HepG2 (cell line): ENCODE measurements at regions not wholly inside any gene's neighbourhood (a gene's known extent, or its start where the extent isn't known, plus 50 kb on each side); places are given as distances from the start of the nearest gene placed in this dataset.

Experiments used
- ATAC-seq: fragments of 200-7000 bp; cut with Tn5 transposase; 3 replicates; pipeline ENCODE4 v1.9.1; 2020; ENCODE audit warnings: mild to moderate bottlenecking, moderate library complexity
- BruUV-seq: library from RNA; stranded (reverse); fragments of 400-500 nt; replicated peaks from 2 replicates; lab custom pipeline; 2021; lab: Mats Ljungman, UMichigan
- CTCF ChIA-PET: fragments of 300-600 bp; formaldehyde crosslinking; extraction: SDS; loops from one replicate; lab custom pipeline; 2021; ENCODE audit warnings: low total read pairs, inconsistent platforms, low intra/inter-chr PET ratio; lab: Yijun Ruan, JAX
- POLR2A ChIA-PET: fragments of 350-600 bp; sonication (Branson Sonifier 250); formaldehyde crosslinking; loops from one replicate; lab custom pipeline; 2020; ENCODE audit warnings: antibody characterized with exemption, inconsistent platforms; lab: Yijun Ruan, JAX
- DNase-seq: peaks from one replicate; pipeline ENCODE4 v3.0.0-alpha.2; 2015; ENCODE audit warnings: low spot score
- FAIRE-seq: peaks from 3 replicates; lab custom pipeline; 2011; peaks lifted over from hg19 to GRCh38; lab: Jason Lieb, UNC
- H2AFZ ChIP-seq: one replicate; pipeline ENCODE4 v1.6.1; 2011; ENCODE audit warnings: low read length, inconsistent platforms
- H3K27ac ChIP-seq: fragments of 300-600 bp; 3 replicates; pipeline ENCODE4 v1.8.0; 2011; ENCODE audit warnings: mixed run types, mild to moderate bottlenecking, mixed read lengths, low read length, inconsistent platforms; ENCODE audit not compliant: insufficient read depth; ENCODE audit errors: extremely low read length
- H3K27me3 ChIP-seq, 2 experiments: fragments of 200-600 bp in 1 of 2; 2 replicates in 1 of 2; 3 replicates in 1 of 2; pipeline versions ENCODE4 v1.6.0 to v1.8.0; 2011; ENCODE audit warnings: low read length in 2 of 2, mild to moderate bottlenecking in 2 of 2, moderate library complexity in 2 of 2, inconsistent platforms in 1 of 2; ENCODE audit not compliant: insufficient read depth in 2 of 2, control insufficient read depth in 1 of 2
- H3K36me3 ChIP-seq, 2 experiments: fragments of 200-600 bp in 1 of 2; replicated peaks in 1 of 2; 2 replicates in 1 of 2; 3 replicates in 1 of 2; pipeline versions ENCODE4 v1.5.1 to v1.8.0; 2011; ENCODE audit warnings: low read length in 2 of 2, inconsistent platforms in 1 of 2; ENCODE audit not compliant: insufficient read depth in 2 of 2, control insufficient read depth in 1 of 2
- H3K4me1 ChIP-seq: 2 replicates; pipeline ENCODE4 v1.5.1; 2012; ENCODE audit warnings: low read length, inconsistent platforms; ENCODE audit not compliant: insufficient read depth
- H3K4me2 ChIP-seq: 2 replicates; pipeline ENCODE4 v1.6.0; 2011; ENCODE audit warnings: low read depth, low read length, inconsistent platforms
- H3K4me3 ChIP-seq, 3 experiments: fragments of 200-600 bp in 1 of 3; sonication (generic), shearing (Covaris generic) in 1 of 3; replicated peaks in 1 of 3; 2 replicates each; pipeline ENCODE4 v1.5.1; 2011 to 2016; ENCODE audit warnings: low read length in 3 of 3, inconsistent platforms in 2 of 3, low read depth in 2 of 3, mild to moderate bottlenecking in 2 of 3, control low read depth in 1 of 3, mixed read lengths in 1 of 3; ENCODE audit not compliant: insufficient read depth in 1 of 3
- H3K79me2 ChIP-seq: one replicate; pipeline ENCODE4 v1.6.1; 2011; ENCODE audit warnings: low read length, inconsistent platforms; ENCODE audit not compliant: insufficient read depth
- H3K9ac ChIP-seq: 2 replicates; pipeline ENCODE4 v1.6.0; 2011; ENCODE audit warnings: mild to moderate bottlenecking, low read depth, low read length, inconsistent platforms; ENCODE audit not compliant: insufficient read depth
- H3K9me3 ChIP-seq: 2 replicates; pipeline ENCODE4 v1.5.1; 2012; ENCODE audit warnings: mild to moderate bottlenecking, low read length
- H4K20me1 ChIP-seq: 2 replicates; pipeline ENCODE4 v1.6.0; 2011; ENCODE audit warnings: inconsistent platforms, mild to moderate bottlenecking, low read length, moderate library complexity; ENCODE audit not compliant: insufficient read depth
- CEBPB ChIP-seq: IDR thresholded peaks from 2 replicates; pipeline ENCODE4 v1.6.1; 2011; ENCODE audit warnings: low read depth, low read length, improper control_type of control experiment, borderline replicate concordance
- CREBL2 ChIP-seq: sonication (generic); formaldehyde crosslinking; IDR thresholded peaks from 2 replicates; pipeline ENCODE4 v1.8.1; 2023; ENCODE audit warnings: missing genetic modification reagents, mild to moderate bottlenecking, borderline replicate concordance
- KDM3A ChIP-seq: IDR thresholded peaks from 2 replicates; pipeline ENCODE4 v1.6.1; 2018; ENCODE audit warnings: low read depth, missing compliant biosample characterization
- MBD4 ChIP-seq: IDR thresholded peaks from 2 replicates; pipeline ENCODE4 v1.6.1; 2012; ENCODE audit warnings: low read length, inconsistent platforms, borderline replicate concordance
- MED8 ChIP-seq: sonication (generic); formaldehyde crosslinking; IDR thresholded peaks from 2 replicates; pipeline ENCODE4 v1.8.1; 2023; ENCODE audit warnings: mild to moderate bottlenecking, missing genetic modification reagents; ENCODE audit not compliant: insufficient replicate concordance
- SMAD1 ChIP-seq: sonication (generic); formaldehyde crosslinking; IDR thresholded peaks from 2 replicates; pipeline ENCODE4 v1.4.0; 2020; ENCODE audit warnings: missing genetic modification reagents, low read depth, mild to moderate bottlenecking, borderline replicate concordance
- TBP ChIP-seq: sonication (generic); formaldehyde crosslinking; IDR thresholded peaks from 2 replicates; pipeline ENCODE4 v1.5.0; 2020; ENCODE audit warnings: missing genetic modification reagents
- THYN1 ChIP-seq: sonication (generic); formaldehyde crosslinking; IDR thresholded peaks from 2 replicates; pipeline ENCODE4 v1.8.1; 2023; ENCODE audit warnings: low read depth, mild to moderate bottlenecking, moderate library complexity, missing genetic modification reagents, borderline replicate concordance
- ZNF850 ChIP-seq: sonication (generic); formaldehyde crosslinking; conservative IDR thresholded peaks from 2 replicates; pipeline ENCODE4 v1.9.0; 2021; ENCODE audit warnings: mild to moderate bottlenecking, missing genetic modification reagents
- WGBS: methylation state at CpG from one replicate; pipeline ENCODE4 v1.1.6; 2017; ENCODE audit warnings: low lambda C conversion rate; 5-methylcytosine and 5-hydroxymethylcytosine counted together
- in situ Hi-C: cut with HindIII; loops from 2 replicates; pipeline ENCODE4 v1.10.0; 2017; ENCODE audit warnings: low pct_unique_long_range_greater_than_20kb; ENCODE audit not compliant: extremely low pct_ligation_motif_present
- intact Hi-C: fragments of 100-400 bp; cut with micrococcal nuclease; formaldehyde crosslinking; loops from one replicate; pipeline ENCODE4 v1.10.0; 2022; ENCODE audit not compliant: unreplicated experiment
- TF ChIP-seq, protein P1 (sequence below): IDR thresholded peaks from 2 replicates; pipeline ENCODE4 v1.6.1; 2016

DNA sequence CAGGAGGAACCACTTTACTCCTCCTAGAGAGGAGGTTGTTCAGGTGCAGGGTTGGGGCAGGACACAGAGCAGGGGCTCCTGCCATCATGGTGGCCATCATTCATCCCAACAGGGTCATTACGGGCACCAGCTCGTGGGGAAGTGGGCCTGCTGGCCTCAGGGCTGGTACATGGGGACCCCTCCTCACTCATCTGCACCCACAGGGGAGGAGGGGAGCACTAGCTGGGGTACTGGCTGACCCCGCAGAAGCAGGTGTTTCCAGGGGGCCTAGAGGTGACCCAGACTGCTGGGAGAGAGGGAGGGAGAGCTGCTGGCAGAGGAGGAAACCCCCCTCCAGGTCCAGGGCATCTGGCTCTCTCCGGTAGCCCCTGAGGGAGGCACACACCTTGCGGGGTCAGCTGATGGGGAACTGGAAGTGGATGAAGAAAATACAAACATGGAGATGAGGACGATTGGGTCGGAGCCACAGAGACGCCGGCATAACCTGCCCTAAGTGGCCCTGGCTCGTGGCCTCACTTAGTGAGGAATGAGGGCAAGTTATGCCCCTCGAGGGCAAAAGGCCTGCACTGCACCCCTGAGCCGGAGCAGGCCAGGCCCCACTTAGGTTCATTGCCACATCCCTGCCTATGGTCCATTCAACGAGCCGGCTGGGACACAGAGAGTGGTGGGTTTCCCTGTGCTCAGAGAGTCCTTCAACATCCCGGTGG lies 76.2 kb downstream of the SOX1 start:
- TF ChIP-seq CEBPB (no peak), THYN1 (CRISPR knock-in tag) (no peak)
- TF ChIP-seq, all 625 proteins: peak for 0
- H3K79me2 ChIP-seq = no peaks in the 10 kb centered on the region
- in situ Hi-C loops (no loop called here), intact Hi-C loops (no loop called here)
- H3K27me3 ChIP-seq = peaks cover 1 to 36% of the 10 kb centered on the region in 2 experiments; a peak in 3 of 5 replicates
- WGBS = 36% methylated on average over 10 of the region's 15 CpGs
- H2AFZ ChIP-seq = no peak overlapping the region
- ChIA-PET CTCF (no interaction called here), POLR2A (no interaction called here)
- DNase-seq = no peak
- no peak overlapping the region for H3K9ac ChIP-seq
- H3K27ac ChIP-seq = no peak overlapping the region
- BruUV-seq = no TSS peak
- FAIRE-seq = no peak
- H3K9me3 ChIP-seq = no peaks in the 10 kb centered on the region
- no peak overlapping the region for H3K4me3 ChIP-seq
- no peaks in the 10 kb centered on the region for H4K20me1 ChIP-seq
- no peak overlapping the region for H3K4me2 ChIP-seq
- no peaks in the 10 kb centered on the region for H3K36me3 ChIP-seq
- no peaks in the 10 kb centered on the region for H3K4me1 ChIP-seq
- no peak; the same call in 2 of the 3 replicates for ATAC-seq

DNA sequence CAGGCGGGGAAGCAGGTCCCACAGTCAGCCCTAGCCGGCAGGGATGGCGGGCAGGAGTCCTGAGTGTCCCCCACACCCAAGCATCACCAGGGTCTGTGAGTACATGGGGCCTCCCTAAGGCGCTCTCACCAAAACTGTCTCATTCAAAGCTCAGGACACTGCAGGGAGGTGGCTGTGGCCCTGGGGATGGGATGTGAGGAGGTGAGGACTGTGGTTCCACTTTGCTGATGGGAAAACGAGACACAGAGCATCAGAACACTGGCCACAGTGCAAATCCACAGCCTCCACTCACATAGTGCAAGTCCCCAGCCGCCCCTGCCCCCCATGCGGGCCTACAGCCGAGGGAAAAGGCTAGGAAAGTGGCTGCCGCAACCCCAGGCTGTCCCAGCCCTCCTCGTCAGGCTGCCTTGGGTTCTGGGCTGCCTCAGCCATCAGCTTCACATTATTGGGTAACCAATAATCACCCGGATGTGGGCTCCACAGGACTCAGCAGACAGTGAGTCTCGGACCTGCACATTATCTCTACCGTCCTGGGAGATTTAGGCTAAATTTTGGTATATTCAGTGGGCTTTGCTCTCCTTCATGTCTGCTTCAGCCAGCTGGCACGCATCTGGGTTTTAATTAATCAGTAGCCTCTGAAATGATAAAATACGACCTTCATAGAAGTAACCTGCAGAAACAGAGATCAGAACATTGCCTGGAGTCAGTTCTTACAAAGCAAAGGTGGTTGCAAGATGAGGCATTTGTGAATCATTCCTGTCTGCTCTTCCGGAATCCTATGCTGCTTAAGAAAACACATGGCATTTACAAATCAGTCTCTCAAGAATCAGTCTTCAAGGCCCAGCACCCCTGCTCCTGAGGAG lies 77.0 kb downstream of the SOX1 start:
- in situ Hi-C loops = no loop called here
- BruUV-seq = no TSS peak
- H3K4me3 ChIP-seq = no peak overlapping the region
- no peak overlapping the region for H2AFZ ChIP-seq
- no peaks in the 10 kb centered on the region for H3K79me2 ChIP-seq
- peaks cover 1 to 31% of the 10 kb centered on the region in 2 experiments; a peak in 2 of 5 replicates for H3K27me3 ChIP-seq
- H3K9ac ChIP-seq = no peak overlapping the region
- POLR2A ChIA-PET = no interaction called here
- ATAC-seq = no peak
- H3K4me1 ChIP-seq = no peaks in the 10 kb centered on the region
- H4K20me1 ChIP-seq = no peaks in the 10 kb centered on the region
- H3K36me3 ChIP-seq = no peaks in the 10 kb centered on the region
- H3K9me3 ChIP-seq = no peaks in the 10 kb centered on the region; the same call in 1 of the 2 replicates
- no peak for DNase-seq
- TF ChIP-seq, protein P1, sequence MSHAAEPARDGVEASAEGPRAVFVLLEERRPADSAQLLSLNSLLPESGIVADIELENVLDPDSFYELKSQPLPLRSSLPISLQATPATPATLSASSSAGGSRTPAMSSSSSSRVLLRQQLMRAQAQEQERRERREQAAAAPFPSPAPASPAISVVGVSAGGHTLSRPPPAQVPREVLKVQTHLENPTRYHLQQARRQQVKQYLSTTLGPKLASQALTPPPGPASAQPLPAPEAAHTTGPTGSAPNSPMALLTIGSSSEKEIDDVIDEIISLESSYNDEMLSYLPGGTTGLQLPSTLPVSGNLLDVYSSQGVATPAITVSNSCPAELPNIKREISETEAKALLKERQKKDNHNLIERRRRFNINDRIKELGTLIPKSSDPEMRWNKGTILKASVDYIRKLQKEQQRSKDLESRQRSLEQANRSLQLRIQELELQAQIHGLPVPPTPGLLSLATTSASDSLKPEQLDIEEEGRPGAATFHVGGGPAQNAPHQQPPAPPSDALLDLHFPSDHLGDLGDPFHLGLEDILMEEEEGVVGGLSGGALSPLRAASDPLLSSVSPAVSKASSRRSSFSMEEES = no peak
- TF ChIP-seq CREBL2 (CRISPR knock-in tag) = no peak
- TF ChIP-seq KDM3A (CRISPR knock-in tag) = no peak
- no peak for TF ChIP-seq MBD4
- TF ChIP-seq TBP = no peak
- no peak for TF ChIP-seq THYN1 (CRISPR knock-in tag)
- TF ChIP-seq MED8 = no peak
- no peak for TF ChIP-seq SMAD1
- TF ChIP-seq ZNF850 (CRISPR knock-in tag) = no peak
- TF ChIP-seq, all 625 proteins: peak for 0
- Histone ChIP-seq H3K4me2 (no peak overlapping the region), H3K27ac (no peak overlapping the region)
- WGBS = 3% methylated on average over 10 of the region's 16 CpGs
- CTCF ChIA-PET = no interaction called here
- intact Hi-C loops = no loop called here
- no peak for FAIRE-seq
